Epithelial cell of proximal tubule (primary cell): ENCODE measurements at regions not wholly inside any gene's neighbourhood (a gene's known extent, or its start where the extent isn't known, plus 50 kb on each side); places are given as distances from the start of the nearest gene placed in this dataset.

ENCODE experiments used
- DNase-seq: peaks from one replicate; pipeline ENCODE4 v3.0.0-alpha.2; 2011; ENCODE audit warnings: low read depth
- H3K4me3 ChIP-seq: 2 replicates; pipeline ENCODE4 v1.5.1; 2011; ENCODE audit warnings: low read depth, mild to moderate bottlenecking, low read length
- CTCF ChIP-seq: conservative IDR thresholded peaks from 2 replicates; pipeline ENCODE4 v1.5.1; 2012; ENCODE audit warnings: low read depth, mild to moderate bottlenecking, low read length

DNA sequence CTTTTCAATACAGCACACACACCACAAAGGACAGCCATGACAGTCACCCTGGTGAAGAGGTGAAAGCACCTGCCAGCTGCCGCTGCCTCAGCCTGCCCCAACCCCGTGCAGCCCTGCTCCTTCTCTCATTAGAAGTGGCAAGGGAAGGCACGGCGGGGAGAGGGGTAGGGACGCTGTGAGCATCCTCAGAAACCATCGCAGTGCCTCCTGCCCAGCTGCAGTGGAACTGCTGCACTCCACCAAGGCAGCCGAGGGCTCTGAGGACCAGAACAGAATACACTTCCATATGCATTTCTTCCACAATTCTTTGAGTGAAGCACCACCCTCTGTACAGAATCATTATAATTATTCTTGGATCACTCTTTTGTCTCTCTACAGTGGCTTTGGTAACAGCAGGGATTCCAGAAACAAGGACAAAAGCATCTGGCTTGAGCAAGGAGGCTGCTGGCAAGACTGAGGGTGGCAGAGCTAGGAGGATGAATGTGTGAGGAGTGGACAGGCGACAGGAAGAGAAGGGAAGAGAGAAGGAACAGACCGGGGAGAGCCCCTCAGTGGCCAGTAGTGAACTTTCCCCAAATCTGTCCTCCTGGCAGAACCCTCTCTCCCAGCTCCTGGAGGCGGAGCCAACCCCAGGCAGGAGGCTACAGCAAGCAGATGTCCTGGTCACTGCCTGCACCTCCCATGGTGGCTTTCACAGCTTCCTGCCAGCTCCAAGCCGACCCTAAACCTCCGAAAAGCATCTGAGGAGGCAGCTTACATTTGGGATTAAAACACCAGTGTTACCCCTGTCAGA lies 73.2 kb downstream of the MTNR1A start:
- no peak overlapping the region for H3K4me3 ChIP-seq
- DNase-seq = no peak
- no peak for TF ChIP-seq CTCF

DNA sequence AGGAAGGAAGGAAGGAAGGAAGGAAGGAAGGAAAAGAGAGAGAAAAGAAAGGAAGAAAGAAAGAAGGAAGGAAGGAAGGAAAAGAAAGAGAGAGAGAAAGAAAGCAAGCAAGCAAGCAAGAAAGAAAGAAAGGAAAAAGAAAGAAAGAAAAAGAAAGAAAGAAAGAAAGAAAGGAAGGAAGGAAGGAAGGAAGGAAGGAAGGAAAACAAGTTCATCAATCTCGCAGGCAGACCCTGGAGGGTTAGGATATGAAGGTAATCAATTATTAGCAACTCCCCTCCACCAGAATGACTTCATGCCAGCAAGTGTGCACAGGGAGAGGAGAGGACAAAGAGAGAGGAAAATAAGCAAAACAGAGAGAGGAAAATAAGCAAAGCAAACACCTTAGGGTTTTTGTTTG lies 80.2 kb downstream of the MTNR1A start:
- no peak for TF ChIP-seq CTCF
- no peak for DNase-seq
- no peak overlapping the region for H3K4me3 ChIP-seq

DNA sequence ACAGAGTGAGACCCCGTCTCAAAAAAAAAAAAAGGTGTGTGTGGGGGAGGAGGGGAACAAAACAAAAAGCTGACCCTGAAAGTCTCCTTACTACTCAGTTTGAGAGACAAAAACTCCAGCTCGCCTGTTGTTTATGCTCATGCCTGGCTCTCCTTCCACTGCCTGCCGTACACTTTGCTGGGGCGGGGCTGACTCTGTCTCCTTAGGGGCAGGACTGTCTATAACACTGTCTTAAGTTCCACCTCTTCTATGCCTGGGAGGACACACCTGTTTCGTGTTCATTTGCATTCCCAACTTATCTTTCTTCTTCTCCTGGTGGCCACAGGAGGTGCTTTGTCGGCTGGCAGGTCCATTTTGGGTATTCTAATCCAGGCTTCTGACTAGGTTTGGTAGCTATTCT lies 81.4 kb downstream of the MTNR1A start:
- no peak for DNase-seq
- no peak overlapping the region for H3K4me3 ChIP-seq
- TF ChIP-seq CTCF = no peak

GRCh38 chr4:186472948-186473347 lies 82.4 kb downstream of the MTNR1A start:
- H3K4me3 ChIP-seq = no peak overlapping the region
- peak; percentile 72 for TF ChIP-seq CTCF
- no peak for DNase-seq

GRCh38 chr4:186471441-186471840 lies 83.9 kb downstream of the MTNR1A start:
- no peak overlapping the region for H3K4me3 ChIP-seq
- DNase-seq = no peak

GRCh38 chr4:186458050-186458449 lies 97.3 kb downstream of the MTNR1A start:
- TF ChIP-seq CTCF = no peak
- DNase-seq = no peak
- H3K4me3 ChIP-seq = no peak overlapping the region

More at GRCh38 chr4:186471441-186471840, 83.9 kb downstream of the MTNR1A start:
- TF ChIP-seq CTCF = no peak

- no peak for DNase-seq
- TF ChIP-seq CTCF = no peak
- no peak overlapping the region for H3K4me3 ChIP-seq
Observed at GRCh38 chr4:186451982-186452381, 103.4 kb downstream of the MTNR1A start.
